ENCODE measurements at regions not wholly inside any gene's neighbourhood (a gene's known extent, or its start where the extent isn't known, plus 50 kb on each side); places are given as distances from the start of the nearest gene placed in this dataset.

- TF ChIP-seq CTCF (IDR thresholded peaks at IDR 0.05; ENCODE audit: low read depth, low read length, missing control alignments), result no peak
- DNase-seq (ENCODE audit: low read depth), result no peak
- no peak overlapping the region for H3K4me3 ChIP-seq (ENCODE audit: low read depth, low read length)
These were observed 83.4 kb upstream of the STT3B start for GRCh38 chr3:31449318-31449717.

DNA sequence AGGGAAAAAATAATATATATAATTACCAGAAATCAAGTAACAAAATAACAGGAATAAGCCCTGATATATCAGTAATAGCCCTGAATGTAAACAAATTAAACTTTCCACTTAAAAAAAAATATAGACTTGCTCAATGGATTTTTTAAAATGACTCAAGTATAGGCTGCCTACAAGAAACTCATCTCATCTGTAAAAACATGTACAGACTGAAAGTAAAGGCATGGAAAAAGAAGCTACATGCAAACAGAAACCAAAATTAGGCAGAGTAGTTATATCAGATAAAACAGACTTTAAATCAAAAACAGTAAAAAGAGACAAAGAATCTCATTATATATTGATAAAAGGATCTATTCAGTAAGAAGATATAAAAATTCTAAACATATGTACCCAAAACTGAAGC lies 82.4 kb upstream of the STT3B start:
- TF ChIP-seq CTCF (IDR thresholded peaks at IDR 0.05; ENCODE audit: low read depth, low read length, missing control alignments), result no peak
- H3K4me3 ChIP-seq (ENCODE audit: low read depth, low read length), result no peak overlapping the region
- no peak for DNase-seq (ENCODE audit: low read depth)

GRCh38 chr3:31452495-31453106 lies 80.1 kb upstream of the STT3B start:
- H3K4me3 ChIP-seq (ENCODE audit: low read depth, low read length), result no peak overlapping the region
- DNase-seq (ENCODE audit: low read depth), result no peak
- TF ChIP-seq CTCF (IDR thresholded peaks at IDR 0.05; ENCODE audit: low read depth, low read length, missing control alignments), result no peak

DNA sequence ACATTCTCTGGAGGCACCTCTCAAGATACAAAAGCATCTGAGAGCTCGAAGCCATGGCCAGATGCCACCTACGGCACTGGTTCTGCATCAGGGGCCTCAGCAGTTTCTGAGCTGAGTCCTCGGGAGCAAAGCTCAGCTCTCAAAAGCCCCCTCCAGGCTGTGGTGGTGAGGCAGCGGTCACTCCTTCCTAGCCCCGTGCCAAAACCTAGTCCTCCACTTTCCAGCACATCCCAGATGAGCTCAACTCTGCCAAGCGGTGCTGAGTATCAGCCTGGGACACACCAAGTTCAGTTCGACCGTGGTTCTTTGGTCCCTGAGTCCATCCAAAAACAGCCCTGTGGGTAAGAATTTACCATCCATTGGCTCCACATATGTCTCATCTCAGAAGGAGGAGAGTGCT lies 79.3 kb upstream of the STT3B start:
- no peak for DNase-seq (ENCODE audit: low read depth)
- no peak overlapping the region for H3K4me3 ChIP-seq (ENCODE audit: low read depth, low read length)
- TF ChIP-seq CTCF (IDR thresholded peaks at IDR 0.05; ENCODE audit: low read depth, low read length, missing control alignments), result no peak

DNA sequence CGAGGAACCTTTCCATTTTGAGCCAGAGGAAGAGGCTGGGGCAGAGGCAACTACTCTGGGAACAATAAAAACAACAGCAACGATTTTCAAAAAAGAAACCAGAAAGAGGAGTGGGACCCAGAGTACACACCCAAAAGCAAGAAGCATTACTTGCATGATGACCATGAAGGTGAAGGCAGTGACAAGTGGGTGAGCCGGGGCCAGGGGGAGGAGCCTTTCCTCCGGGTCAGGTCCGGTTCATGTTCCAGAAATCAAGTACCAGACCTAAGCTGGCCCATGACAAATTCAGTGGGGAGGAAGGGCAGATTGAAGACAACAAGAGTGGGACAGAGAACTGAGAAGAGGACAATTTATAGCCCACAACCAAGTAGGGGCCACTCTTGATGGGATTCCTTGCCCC lies 77.2 kb upstream of the STT3B start:
- no peak for TF ChIP-seq CTCF (IDR thresholded peaks at IDR 0.05; ENCODE audit: low read depth, low read length, missing control alignments)
- H3K4me3 ChIP-seq (ENCODE audit: low read depth, low read length), result no peak overlapping the region
- DNase-seq (ENCODE audit: low read depth), result no peak

DNA sequence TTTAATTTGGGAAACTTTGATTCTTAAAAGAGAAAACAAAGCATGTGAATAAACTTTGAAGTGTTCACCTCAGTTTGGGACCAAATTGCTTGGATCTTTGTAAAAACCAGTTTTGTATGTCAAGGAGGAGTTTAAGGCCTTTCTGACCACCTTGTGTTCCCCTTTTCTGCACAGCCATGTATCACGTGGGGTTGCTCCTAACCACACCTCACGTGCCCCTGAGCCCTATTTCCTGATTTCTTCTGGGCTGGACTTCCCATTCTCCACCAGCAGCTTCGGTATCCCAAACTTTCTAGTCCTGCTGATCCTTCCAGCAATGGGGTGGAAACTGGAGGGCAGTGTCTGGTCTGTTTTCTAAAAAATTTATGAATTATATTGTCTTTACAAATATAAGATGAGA lies 76.4 kb upstream of the STT3B start:
- no peak for TF ChIP-seq CTCF (IDR thresholded peaks at IDR 0.05; ENCODE audit: low read depth, low read length, missing control alignments)
- no peak for DNase-seq (ENCODE audit: low read depth)
- H3K4me3 ChIP-seq (ENCODE audit: low read depth, low read length), result no peak overlapping the region

- H3K4me3 ChIP-seq (ENCODE audit: low read depth, low read length), result no peak overlapping the region
- TF ChIP-seq CTCF (IDR thresholded peaks at IDR 0.05; ENCODE audit: low read depth, low read length, missing control alignments), result no peak
- DNase-seq (ENCODE audit: low read depth), result no peak
These were observed 71.3 kb upstream of the STT3B start for GRCh38 chr3:31461426-31461825.

Data from GM12864 (cell line).